ENCODE measurements at regions not wholly inside any gene's neighbourhood (a gene's known extent, or its start where the extent isn't known, plus 50 kb on each side); places are given as distances from the start of the nearest gene placed in this dataset.

DNA sequence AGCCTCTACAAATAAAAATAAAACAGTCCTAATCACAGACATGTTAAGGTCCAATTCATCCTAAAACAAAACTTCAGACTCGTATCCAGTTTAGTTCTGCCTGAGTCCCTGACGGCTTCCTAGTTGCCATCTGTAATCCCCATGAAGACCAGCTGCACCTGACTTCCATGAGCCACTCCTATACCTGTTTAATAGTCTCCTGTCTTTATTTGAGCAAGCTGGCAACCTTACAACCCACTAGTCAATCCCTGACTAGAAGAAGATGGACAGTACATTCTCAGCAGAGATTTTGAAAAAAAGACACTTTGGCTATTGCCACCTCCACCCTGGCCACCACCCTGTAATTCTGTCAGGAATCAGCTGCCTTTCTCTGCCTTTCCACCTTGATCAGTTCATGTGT is 197.7 kb downstream of the HIBADH start:
- Histone ChIP-seq H3K36me3 (ENCODE audit: control insufficient read depth, insufficient read depth, low read length) (no peaks in the 10 kb centered on the region), H3K4me1 (ENCODE audit: control insufficient read depth, insufficient read depth, low read length) (no peaks in the 10 kb centered on the region), H3K27me3 (ENCODE audit: control insufficient read depth, insufficient read depth, low read length, poor library complexity, severe bottlenecking) (peaks cover 7% of the 10 kb centered on the region), H3K27ac (ENCODE audit: low read depth, low read length) (no peak overlapping the region), H3K9me3 (ENCODE audit: control insufficient read depth, low read length) (no peaks in the 10 kb centered on the region), H3K4me3 (ENCODE audit: low read length) (no peak overlapping the region), H3K9ac (ENCODE audit: extremely low read depth, low read length, poor library complexity, severe bottlenecking) (no peak overlapping the region)
- no peak overlapping the region for H3K4me3 Mint-ChIP-seq
- peaks cover 11% of the 10 kb centered on the region for H3K27me3 Mint-ChIP-seq (ENCODE audit: insufficient read depth)
- 91% methylated on average over 2 of the region's 2 CpGs; no CpG with 5 or more reads in 1 of the 2 experiments for WGBS, 2 experiments (ENCODE audit: insufficient coverage in 1 of 2, insufficient read length in 1 of 2)
- H3K9me3 Mint-ChIP-seq, result no peaks in the 10 kb centered on the region
- H3K27ac Mint-ChIP-seq, result no peak overlapping the region
- DNase-seq, result no peak
- TF ChIP-seq, protein P1, sequence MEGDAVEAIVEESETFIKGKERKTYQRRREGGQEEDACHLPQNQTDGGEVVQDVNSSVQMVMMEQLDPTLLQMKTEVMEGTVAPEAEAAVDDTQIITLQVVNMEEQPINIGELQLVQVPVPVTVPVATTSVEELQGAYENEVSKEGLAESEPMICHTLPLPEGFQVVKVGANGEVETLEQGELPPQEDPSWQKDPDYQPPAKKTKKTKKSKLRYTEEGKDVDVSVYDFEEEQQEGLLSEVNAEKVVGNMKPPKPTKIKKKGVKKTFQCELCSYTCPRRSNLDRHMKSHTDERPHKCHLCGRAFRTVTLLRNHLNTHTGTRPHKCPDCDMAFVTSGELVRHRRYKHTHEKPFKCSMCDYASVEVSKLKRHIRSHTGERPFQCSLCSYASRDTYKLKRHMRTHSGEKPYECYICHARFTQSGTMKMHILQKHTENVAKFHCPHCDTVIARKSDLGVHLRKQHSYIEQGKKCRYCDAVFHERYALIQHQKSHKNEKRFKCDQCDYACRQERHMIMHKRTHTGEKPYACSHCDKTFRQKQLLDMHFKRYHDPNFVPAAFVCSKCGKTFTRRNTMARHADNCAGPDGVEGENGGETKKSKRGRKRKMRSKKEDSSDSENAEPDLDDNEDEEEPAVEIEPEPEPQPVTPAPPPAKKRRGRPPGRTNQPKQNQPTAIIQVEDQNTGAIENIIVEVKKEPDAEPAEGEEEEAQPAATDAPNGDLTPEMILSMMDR (conservative IDR thresholded peaks at IDR 0.05), result no peak
- peaks cover 17% of the 10 kb centered on the region for H3K4me1 Mint-ChIP-seq
- H3K36me3 Mint-ChIP-seq (ENCODE audit: low read depth), result no peaks in the 10 kb centered on the region

DNA sequence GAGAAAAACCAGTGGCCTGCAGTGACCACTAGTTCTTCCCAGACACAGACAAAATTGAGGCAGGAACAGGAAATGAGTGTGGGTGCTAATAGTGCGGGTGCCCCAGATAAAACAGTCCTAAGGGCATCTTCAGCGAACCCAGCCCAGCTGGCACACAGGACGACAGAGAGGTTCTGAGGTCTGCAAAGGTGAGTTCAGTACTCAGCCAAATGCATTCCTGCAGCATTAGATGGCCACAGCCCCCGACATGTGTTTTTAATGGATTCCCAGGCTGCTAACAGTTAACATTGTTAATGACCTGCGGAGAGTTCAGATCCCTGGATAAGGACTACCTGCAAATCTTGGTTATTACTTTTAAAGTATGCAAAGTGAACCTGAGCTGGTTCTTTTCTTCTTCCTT is 196.0 kb downstream of the HIBADH start:
- TF ChIP-seq, protein P1 (conservative IDR thresholded peaks at IDR 0.05), result no peak
- Histone ChIP-seq H3K9ac (ENCODE audit: extremely low read depth, low read length, poor library complexity, severe bottlenecking) (no peak overlapping the region), H3K4me1 (ENCODE audit: control insufficient read depth, insufficient read depth, low read length) (no peaks in the 10 kb centered on the region), H3K27ac (ENCODE audit: low read depth, low read length) (no peak overlapping the region), H3K27me3 (ENCODE audit: control insufficient read depth, insufficient read depth, low read length, poor library complexity, severe bottlenecking) (peaks cover 7% of the 10 kb centered on the region), H3K4me3 (ENCODE audit: low read length) (no peak overlapping the region), H3K36me3 (ENCODE audit: control insufficient read depth, insufficient read depth, low read length) (no peaks in the 10 kb centered on the region), H3K9me3 (ENCODE audit: control insufficient read depth, low read length) (no peaks in the 10 kb centered on the region)
- H3K4me3 Mint-ChIP-seq, result no peak overlapping the region
- 74% methylated on average over 4 to 5 of the region's 5 CpGs for WGBS, 2 experiments (ENCODE audit: insufficient coverage in 1 of 2, insufficient read length in 1 of 2)
- H3K9me3 Mint-ChIP-seq, result no peaks in the 10 kb centered on the region
- DNase-seq, result peak; percentile 58
- no peak overlapping the region for H3K27ac Mint-ChIP-seq
- peaks cover 8% of the 10 kb centered on the region for H3K27me3 Mint-ChIP-seq (ENCODE audit: insufficient read depth)
- peaks cover 17% of the 10 kb centered on the region for H3K4me1 Mint-ChIP-seq
- H3K36me3 Mint-ChIP-seq (ENCODE audit: low read depth), result no peaks in the 10 kb centered on the region

DNA sequence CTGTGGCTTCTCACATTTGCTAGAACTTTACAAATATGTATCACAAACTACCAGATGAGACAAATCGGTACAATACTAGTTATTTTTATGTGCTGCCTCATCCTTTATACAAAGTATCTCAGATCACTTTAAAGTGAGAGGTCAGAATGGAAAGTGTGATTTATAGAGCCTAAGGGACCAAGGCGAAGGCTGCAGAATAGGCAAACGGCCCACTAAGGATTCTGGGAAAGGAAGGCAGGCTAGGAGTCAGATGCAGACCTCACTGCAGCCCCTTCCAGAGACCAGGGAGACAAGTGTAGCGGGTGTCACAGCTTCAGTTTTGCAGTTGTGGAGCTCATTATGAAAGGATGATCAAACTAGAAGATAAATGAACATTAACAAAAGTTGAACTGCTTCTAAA is 190.6 kb downstream of the HIBADH start:
- no peak overlapping the region for H3K27ac Mint-ChIP-seq
- Histone ChIP-seq H3K4me3 (ENCODE audit: low read length) (no peak overlapping the region), H3K27ac (ENCODE audit: low read depth, low read length) (no peak overlapping the region), H3K9ac (ENCODE audit: extremely low read depth, low read length, poor library complexity, severe bottlenecking) (no peak overlapping the region), H3K9me3 (ENCODE audit: control insufficient read depth, low read length) (no peaks in the 10 kb centered on the region), H3K36me3 (ENCODE audit: control insufficient read depth, insufficient read depth, low read length) (no peaks in the 10 kb centered on the region), H3K4me1 (ENCODE audit: control insufficient read depth, insufficient read depth, low read length) (no peaks in the 10 kb centered on the region), H3K27me3 (ENCODE audit: control insufficient read depth, insufficient read depth, low read length, poor library complexity, severe bottlenecking) (no peaks in the 10 kb centered on the region)
- no peak overlapping the region for H3K4me3 Mint-ChIP-seq
- no peak for DNase-seq
- H3K36me3 Mint-ChIP-seq (ENCODE audit: low read depth), result no peaks in the 10 kb centered on the region
- 77 to 92% methylated on average over 2 to 4 of the region's 4 CpGs for WGBS, 2 experiments (ENCODE audit: insufficient coverage in 1 of 2, insufficient read length in 1 of 2)
- TF ChIP-seq, protein P1 (conservative IDR thresholded peaks at IDR 0.05), result no peak
- H3K27me3 Mint-ChIP-seq (ENCODE audit: insufficient read depth), result no peaks in the 10 kb centered on the region
- no peaks in the 10 kb centered on the region for H3K9me3 Mint-ChIP-seq
- peaks cover 4% of the 10 kb centered on the region for H3K4me1 Mint-ChIP-seq

Measured in endodermal cell (in vitro differentiated cells).